Ovary (tissue), 7 donors: ENCODE measurements at regions not wholly inside any gene's neighbourhood (a gene's known extent, or its start where the extent isn't known, plus 50 kb on each side); places are given as distances from the start of the nearest gene placed in this dataset.

Experiments used
- DNase-seq, 5 donors: peaks; one replicate each; pipeline ENCODE4 v3.0.0-alpha.2; 2019 to 2020
- H3K27ac ChIP-seq, 2 donors: fragments of 200-600 bp; one replicate each; pipeline versions ENCODE4 v1.5.1 to v1.8.0; 2019 to 2022
- H3K27me3 ChIP-seq: fragments of 200-600 bp; one replicate; pipeline ENCODE4 v1.8.0; 2022
- H3K36me3 ChIP-seq: fragments of 200-600 bp; sonication (generic); one replicate; pipeline ENCODE4 v1.5.1; 2019
- H3K4me1 ChIP-seq: one replicate; pipeline ENCODE4 v1.8.1; 2013; ENCODE audit warnings: mild to moderate bottlenecking, moderate library complexity; ENCODE audit not compliant: insufficient read depth
- H3K4me3 ChIP-seq: fragments of 200-600 bp; sonication (generic); one replicate; pipeline ENCODE4 v1.5.1; 2017
- H3K9me3 ChIP-seq, 2 donors: fragments of 200-600 bp in 1 of 2; sonication (generic) in 1 of 2; one replicate each; pipeline versions ENCODE4 v1.5.1 to v1.8.1; 2013 to 2019; ENCODE audit warnings: mild to moderate bottlenecking in 1 of 2, moderate library complexity in 1 of 2
- CTCF ChIP-seq, 3 donors: fragments of 450-650 bp in 2 of 3; fragments of 200-600 bp in 1 of 3; IDR thresholded peaks; one replicate each; pipeline versions ENCODE4 v1.5.1 to v1.8.0; 2016 to 2022; ENCODE audit warnings: antibody characterized with exemption in 3 of 3, mild to moderate bottlenecking in 1 of 3
- EP300 ChIP-seq: sonication (generic); formaldehyde crosslinking; IDR thresholded peaks from one replicate; pipeline ENCODE4 v1.6.1; 2017; ENCODE audit warnings: antibody characterized with exemption
- POLR2A ChIP-seq: fragments of 450-650 bp; IDR thresholded peaks from one replicate; pipeline ENCODE4 v1.6.1; 2017; ENCODE audit warnings: antibody characterized with exemption, mild to moderate bottlenecking, moderate library complexity
- WGBS, 3 donors: extraction: QIAGEN DNeasy Blood & Tissue Kit in 1 of 3; methylation state at CpG; one replicate each; pipeline versions ENCODE4 v1.1.5 to v1.1.7; 2013 to 2017; 5-methylcytosine and 5-hydroxymethylcytosine counted together
- intact Hi-C, 4 donors: fragments of 100-400 bp; cut with DNase I; formaldehyde crosslinking; loops; one replicate each; pipeline versions ENCODE4 v1.11.0 to v1.15.1; 2022 to 2023
- donor health status: DM: no; HTN: no; CAD: no; lungs with moderate emphysema.
- donor health status: DM: no; HTN: no; CAD: no.
- donor health status: Bipolar disorder and iron deficiency.
- donor health status: DM: no; HTN: no; CAD: no.
- donor health status: DM: yes; HTN: yes; CAD: no.

DNA sequence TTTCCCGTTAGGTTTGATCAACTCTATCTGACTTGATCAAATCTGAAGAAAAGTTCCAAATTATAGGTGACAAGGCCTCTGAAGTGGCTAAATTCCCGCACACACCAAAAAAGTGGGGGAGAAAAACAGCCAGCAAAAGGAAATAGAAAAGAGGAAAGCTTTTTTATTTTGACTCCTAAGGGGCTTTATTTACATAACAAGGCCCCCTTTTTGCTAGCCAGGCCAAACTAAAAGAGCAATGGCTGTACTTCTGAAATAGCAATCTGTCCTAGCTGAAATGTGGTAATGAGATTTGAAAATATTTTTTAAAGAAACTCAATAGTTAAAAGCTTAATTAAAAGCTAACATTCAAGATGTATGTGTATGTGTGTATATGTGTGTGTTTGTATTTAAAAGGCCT is 311.5 kb upstream of the POGK start:
- Histone ChIP-seq H3K4me1 (no peaks in the 10 kb centered on the region), H3K27me3 (no peaks in the 10 kb centered on the region), H3K9me3 (no peaks in the 10 kb centered on the region), H3K36me3 (no peaks in the 10 kb centered on the region), H3K27ac (no peak overlapping the region), H3K4me3 (no peak overlapping the region)
- intact Hi-C loops, result no loop called here
- 28 to 55% (median 36%) methylated on average over 2 of the region's 2 CpGs for WGBS, 3 donors
- TF ChIP-seq CTCF (IDR thresholded peaks at IDR 0.05), result no peak
- no peak for TF ChIP-seq POLR2A
- TF ChIP-seq EP300, result no peak
- DNase-seq, result no peak

- WGBS, 3 donors, result 51 to 65% (median 60%) methylated on average over 1 of the region's 1 CpG
- intact Hi-C loops, result no loop called here
- H3K9me3 ChIP-seq, result no peaks in the 10 kb centered on the region
- no peaks in the 10 kb centered on the region for H3K27me3 ChIP-seq
- H3K36me3 ChIP-seq, result no peaks in the 10 kb centered on the region
- TF ChIP-seq CTCF (IDR thresholded peaks at IDR 0.05) (no peak), EP300 (no peak), POLR2A (no peak)
- no peak overlapping the region for H3K4me3 ChIP-seq
- no peaks in the 10 kb centered on the region for H3K4me1 ChIP-seq
- no peak for DNase-seq
- no peak overlapping the region for H3K27ac ChIP-seq
Observed at GRCh38 chr1:166538646-166539045, 300.6 kb upstream of the POGK start.

DNA sequence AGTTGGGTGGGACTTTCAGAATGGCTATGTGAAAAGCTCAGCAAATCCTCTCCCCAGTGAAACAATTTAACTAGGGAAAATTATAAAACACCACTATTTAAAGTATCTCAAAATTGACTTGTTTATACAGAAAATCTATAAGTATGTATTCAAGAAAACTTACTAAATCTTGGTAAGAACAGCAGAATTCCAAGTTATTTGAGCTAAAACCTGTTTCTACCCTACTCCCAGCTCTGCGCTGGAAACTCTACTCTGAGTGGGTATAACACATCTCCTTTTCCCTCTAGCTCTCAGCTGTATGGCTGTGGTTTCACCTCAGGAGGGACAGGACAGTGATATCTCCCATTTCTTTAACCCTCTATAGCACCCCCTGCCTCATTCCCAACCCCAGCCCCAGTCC is 295.2 kb upstream of the POGK start:
- no peak for TF ChIP-seq CTCF (IDR thresholded peaks at IDR 0.05)
- TF ChIP-seq EP300, result no peak
- TF ChIP-seq POLR2A, result no peak
- no peaks in the 10 kb centered on the region for H3K36me3 ChIP-seq
- H3K4me3 ChIP-seq, result no peak overlapping the region
- WGBS, 3 donors, result 93 to 95% (median 93%) methylated on average over 1 of the region's 1 CpG
- no peak overlapping the region for H3K27ac ChIP-seq
- no peaks in the 10 kb centered on the region for H3K9me3 ChIP-seq
- H3K4me1 ChIP-seq, result no peaks in the 10 kb centered on the region
- intact Hi-C loops, result no loop called here
- no peak for DNase-seq
- no peaks in the 10 kb centered on the region for H3K27me3 ChIP-seq

DNA sequence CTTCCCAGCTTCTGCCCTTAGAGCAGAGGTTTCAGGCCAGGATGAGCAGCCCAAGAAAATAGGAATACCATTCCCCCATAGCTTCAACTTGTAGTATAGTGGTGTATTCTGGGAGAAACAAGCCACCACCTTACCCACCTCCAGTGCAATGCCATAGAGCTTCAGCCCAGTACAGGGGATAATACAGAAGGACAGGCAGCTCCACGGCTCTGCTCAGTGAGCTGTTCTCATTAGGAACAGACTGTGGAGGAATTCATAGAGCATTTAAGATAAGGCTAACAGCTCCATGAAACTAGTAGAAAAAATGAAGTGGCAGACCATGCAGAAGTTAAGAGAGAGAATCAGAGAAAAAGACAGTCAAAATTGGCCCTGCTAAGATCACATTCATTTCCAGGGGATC is 294.7 kb upstream of the POGK start:
- 26 to 45% (median 33%) methylated on average over 1 of the region's 1 CpG for WGBS, 3 donors
- TF ChIP-seq EP300 (no peak), POLR2A (no peak)
- Histone ChIP-seq H3K36me3 (no peaks in the 10 kb centered on the region), H3K9me3 (no peaks in the 10 kb centered on the region), H3K27me3 (no peaks in the 10 kb centered on the region), H3K27ac (no peak overlapping the region), H3K4me1 (no peaks in the 10 kb centered on the region), H3K4me3 (no peak overlapping the region)
- no peak for DNase-seq
- intact Hi-C loops, result no loop called here

GRCh38 chr1:166552706-166553105 is 286.6 kb upstream of the POGK start:
- Histone ChIP-seq H3K27me3 (no peaks in the 10 kb centered on the region), H3K4me3 (no peak overlapping the region), H3K27ac (no peak overlapping the region), H3K9me3 (no peaks in the 10 kb centered on the region), H3K36me3 (no peaks in the 10 kb centered on the region), H3K4me1 (no peaks in the 10 kb centered on the region)
- intact Hi-C loops, result no loop called here
- TF ChIP-seq EP300, result no peak
- no peak for TF ChIP-seq CTCF (IDR thresholded peaks at IDR 0.05)
- TF ChIP-seq POLR2A, result no peak
- WGBS, 3 donors, result 24 to 35% (median 25%) methylated on average over 1 of the region's 1 CpG
- no peak for DNase-seq
